Duodenal mucosa (tissue), 2 donors: ENCODE measurements at regions not wholly inside any gene's neighbourhood (a gene's known extent, or its start where the extent isn't known, plus 50 kb on each side); places are given as distances from the start of the nearest gene placed in this dataset.

Experiments used
- H3K27ac ChIP-seq: one replicate; pipeline ENCODE4 v1.7.0; 2013; ENCODE audit warnings: low read depth, low read length
- H3K27me3 ChIP-seq, 2 donors: one replicate each; pipeline ENCODE4 v1.7.0; 2013; ENCODE audit warnings: low read length in 2 of 2, control low read depth in 1 of 2; ENCODE audit not compliant: insufficient read depth in 2 of 2, control insufficient read depth in 1 of 2
- H3K36me3 ChIP-seq, 2 donors: one replicate each; pipeline ENCODE4 v1.7.0; 2013; ENCODE audit warnings: low read length in 2 of 2, control low read depth in 1 of 2; ENCODE audit not compliant: insufficient read depth in 2 of 2, control insufficient read depth in 1 of 2
- H3K4me1 ChIP-seq, 2 donors: one replicate each; pipeline ENCODE4 v1.7.0; 2013; ENCODE audit warnings: low read length in 2 of 2, control low read depth in 1 of 2; ENCODE audit not compliant: insufficient read depth in 2 of 2, control insufficient read depth in 1 of 2
- H3K4me3 ChIP-seq, 2 donors: one replicate each; pipeline ENCODE4 v1.7.0; 2013; ENCODE audit warnings: low read length in 2 of 2, low read depth in 1 of 2
- H3K9ac ChIP-seq, 2 donors: one replicate each; pipeline ENCODE4 v1.7.0; 2013; ENCODE audit warnings: low read length in 2 of 2, low read depth in 1 of 2
- H3K9me3 ChIP-seq, 2 donors: one replicate each; pipeline ENCODE4 v1.7.0; 2013; ENCODE audit warnings: low read length in 2 of 2, control low read depth in 1 of 2; ENCODE audit not compliant: control insufficient read depth in 1 of 2

DNA sequence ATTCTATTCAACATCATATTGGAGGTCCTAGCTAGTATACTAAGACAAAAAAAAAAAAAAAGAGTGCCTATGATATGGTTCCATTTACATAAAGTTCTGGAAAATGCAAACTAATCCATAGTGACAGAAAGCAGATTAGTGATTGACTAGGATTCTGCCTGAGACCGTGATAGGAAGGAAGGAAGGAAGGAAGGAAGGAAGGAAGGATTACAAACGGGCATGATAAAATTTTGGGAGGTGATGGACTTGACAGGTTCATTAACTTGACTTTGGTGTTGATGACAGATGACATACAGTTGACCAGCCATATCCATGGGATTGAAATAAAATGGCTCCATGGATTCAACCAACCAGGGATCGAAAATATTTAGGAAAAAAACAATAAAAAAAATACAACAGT is 79.1 kb upstream of the MAN2A1 start:
- Histone ChIP-seq H3K4me1 (no peaks in the 10 kb centered on the region), H3K9ac (no peak overlapping the region), H3K4me3 (no peak overlapping the region), H3K27me3 (no peaks in the 10 kb centered on the region), H3K36me3 (no peaks in the 10 kb centered on the region), H3K27ac (no peak overlapping the region), H3K9me3 (no peaks in the 10 kb centered on the region)

DNA sequence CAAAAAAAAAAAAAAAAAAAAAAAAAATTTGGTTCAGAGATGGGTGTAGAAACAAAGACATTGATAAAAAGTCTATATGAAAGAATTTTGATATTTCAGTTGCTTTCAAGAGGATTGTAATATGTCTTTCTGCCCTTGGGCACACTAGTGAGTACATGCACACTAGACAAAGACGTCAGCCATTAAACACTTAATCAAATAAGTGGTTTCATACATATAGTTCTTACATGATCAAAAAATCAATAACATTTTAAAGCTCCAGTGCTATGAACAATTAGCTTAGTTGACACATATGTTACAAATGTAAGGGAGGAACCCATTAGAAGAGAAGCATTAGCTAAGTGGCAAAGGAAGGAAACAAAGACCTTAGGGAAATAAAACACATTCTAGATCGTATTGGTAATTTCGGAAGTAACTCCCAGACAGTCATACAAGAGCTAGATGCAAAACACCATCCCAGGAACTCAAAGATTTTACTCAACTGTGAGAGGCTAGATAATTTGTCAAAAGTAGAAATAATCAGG is 84.5 kb upstream of the MAN2A1 start:
- H3K9ac ChIP-seq = no peak overlapping the region
- no peaks in the 10 kb centered on the region for H3K27me3 ChIP-seq
- no peaks in the 10 kb centered on the region for H3K36me3 ChIP-seq
- H3K9me3 ChIP-seq = no peaks in the 10 kb centered on the region
- no peak overlapping the region for H3K27ac ChIP-seq
- H3K4me1 ChIP-seq = no peaks in the 10 kb centered on the region
- H3K4me3 ChIP-seq = no peak overlapping the region

- Histone ChIP-seq H3K27me3 (no peaks in the 10 kb centered on the region), H3K36me3 (no peaks in the 10 kb centered on the region), H3K27ac (no peak overlapping the region), H3K4me3 (no peak overlapping the region), H3K9me3 (no peaks in the 10 kb centered on the region), H3K9ac (no peak overlapping the region), H3K4me1 (no peaks in the 10 kb centered on the region)
Observed at GRCh38 chr5:109604758-109605157, 85.0 kb upstream of the MAN2A1 start.

GRCh38 chr5:109601736-109602135 is 88.0 kb upstream of the MAN2A1 start:
- Histone ChIP-seq H3K9ac (no peak overlapping the region), H3K36me3 (no peaks in the 10 kb centered on the region), H3K27ac (no peak overlapping the region), H3K4me3 (no peak overlapping the region), H3K27me3 (no peaks in the 10 kb centered on the region), H3K9me3 (no peaks in the 10 kb centered on the region), H3K4me1 (no peaks in the 10 kb centered on the region)

DNA sequence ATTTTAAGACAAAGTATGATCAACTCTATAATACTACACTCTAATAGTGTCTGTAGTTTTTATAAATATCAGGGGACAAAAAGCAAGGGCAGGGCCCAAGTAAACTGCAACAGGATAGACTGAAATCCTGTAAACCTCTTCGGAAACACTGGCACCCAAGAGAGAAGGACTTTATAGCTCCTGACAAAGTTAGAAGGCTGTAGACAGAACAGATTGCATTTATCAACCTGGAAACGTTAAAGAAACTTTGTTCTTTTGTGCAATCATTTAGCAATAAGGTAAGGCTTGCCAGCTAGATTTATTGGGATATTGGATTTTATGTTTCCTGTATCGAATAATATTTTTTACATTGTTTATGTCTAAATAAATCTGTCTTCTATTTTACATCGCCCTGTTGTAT is 91.8 kb upstream of the MAN2A1 start:
- no peaks in the 10 kb centered on the region for H3K4me1 ChIP-seq
- no peak overlapping the region for H3K4me3 ChIP-seq
- no peak overlapping the region for H3K27ac ChIP-seq
- H3K9me3 ChIP-seq = no peaks in the 10 kb centered on the region
- H3K9ac ChIP-seq = no peak overlapping the region
- no peaks in the 10 kb centered on the region for H3K27me3 ChIP-seq
- H3K36me3 ChIP-seq = no peaks in the 10 kb centered on the region

DNA sequence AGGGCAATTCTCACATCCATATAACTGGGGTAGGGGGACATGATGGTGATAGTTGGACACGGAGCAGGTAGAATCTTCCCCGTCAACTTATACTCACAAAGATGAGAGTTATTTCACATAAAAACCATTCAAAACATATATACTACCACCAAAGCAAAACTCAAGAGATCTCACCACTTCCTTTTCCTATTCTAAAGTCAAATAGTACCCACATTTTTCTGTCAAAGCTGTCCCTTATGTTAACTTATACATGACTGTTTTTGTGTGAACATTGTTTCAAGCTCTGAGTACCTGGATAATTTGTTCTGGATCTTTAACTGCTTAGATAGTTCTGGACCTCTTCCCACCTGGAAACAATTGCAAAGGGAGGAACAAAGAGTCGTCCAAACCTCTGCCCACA is 95.5 kb upstream of the MAN2A1 start:
- Histone ChIP-seq H3K36me3 (no peaks in the 10 kb centered on the region), H3K9me3 (no peaks in the 10 kb centered on the region), H3K9ac (no peak overlapping the region), H3K4me1 (no peaks in the 10 kb centered on the region), H3K27me3 (no peaks in the 10 kb centered on the region), H3K4me3 (no peak overlapping the region), H3K27ac (no peak overlapping the region)

DNA sequence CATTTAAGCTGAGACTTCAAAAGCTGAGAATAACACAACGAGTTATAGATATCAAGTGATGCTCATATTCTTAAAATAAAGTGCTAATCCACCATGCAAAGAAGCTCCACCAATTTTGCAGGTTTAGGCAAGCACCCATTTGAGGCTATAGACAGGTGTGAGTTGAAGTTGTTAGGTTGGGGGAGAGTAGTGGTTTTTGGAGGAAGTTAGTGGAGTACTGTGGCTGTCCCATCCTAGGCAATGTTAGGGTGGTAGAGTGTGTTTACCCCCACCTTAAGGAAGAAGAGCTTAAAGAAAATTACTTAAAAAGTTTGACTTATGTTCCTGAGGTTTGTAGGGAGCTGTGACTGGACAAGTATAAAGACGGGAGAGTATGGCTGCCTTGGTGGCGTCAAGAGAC is 98.9 kb upstream of the MAN2A1 start:
- Histone ChIP-seq H3K4me3 (no peak overlapping the region), H3K27ac (no peak overlapping the region), H3K9me3 (no peaks in the 10 kb centered on the region), H3K36me3 (no peaks in the 10 kb centered on the region), H3K27me3 (no peaks in the 10 kb centered on the region), H3K9ac (no peak overlapping the region), H3K4me1 (no peaks in the 10 kb centered on the region)

- H3K9me3 ChIP-seq = no peaks in the 10 kb centered on the region
- H3K4me3 ChIP-seq = no peak overlapping the region
- H3K4me1 ChIP-seq = no peaks in the 10 kb centered on the region
- H3K36me3 ChIP-seq = no peaks in the 10 kb centered on the region
- no peak overlapping the region for H3K9ac ChIP-seq
- H3K27me3 ChIP-seq = no peaks in the 10 kb centered on the region
- no peak overlapping the region for H3K27ac ChIP-seq
Observed at GRCh38 chr5:109589986-109590385, 99.7 kb upstream of the MAN2A1 start.

- Histone ChIP-seq H3K9me3 (no peaks in the 10 kb centered on the region), H3K4me3 (no peak overlapping the region), H3K27me3 (no peaks in the 10 kb centered on the region), H3K9ac (no peak overlapping the region), H3K27ac (no peak overlapping the region), H3K36me3 (no peaks in the 10 kb centered on the region), H3K4me1 (no peaks in the 10 kb centered on the region)
Observed at GRCh38 chr5:109589239-109589638, 100.5 kb upstream of the MAN2A1 start.

- Histone ChIP-seq H3K9ac (no peak overlapping the region), H3K4me1 (no peaks in the 10 kb centered on the region), H3K36me3 (no peaks in the 10 kb centered on the region), H3K4me3 (no peak overlapping the region), H3K27ac (no peak overlapping the region), H3K9me3 (no peaks in the 10 kb centered on the region), H3K27me3 (no peaks in the 10 kb centered on the region)
Observed at GRCh38 chr5:109588281-109589035, 101.3 kb upstream of the MAN2A1 start.
